Superior temporal gyrus (tissue), 1 donor: ENCODE measurements at regions not wholly inside any gene's neighbourhood (a gene's known extent, or its start where the extent isn't known, plus 50 kb on each side); places are given as distances from the start of the nearest gene placed in this dataset.
"Not testable (repeated sequence)": the region's sequence is repeated elsewhere in the genome, so short reads cannot be mapped to it uniquely, and the experiment has no call there.

Experiments
- DNase-seq: peaks from one replicate; pipeline ENCODE4 v3.0.0-alpha.2; 2016; ENCODE audit errors: extremely low spot score

GRCh38 chr3:150247441-150247840 lies 160.7 kb upstream of the TSC22D2 start:
- no peak for DNase-seq

GRCh38 chr3:150243466-150243865 lies 164.6 kb upstream of the TSC22D2 start:
- DNase-seq = no peak

GRCh38 chr3:150242220-150242936 lies 165.7 kb upstream of the TSC22D2 start:
- no peak for DNase-seq

GRCh38 chr3:150240891-150241290 lies 167.2 kb upstream of the TSC22D2 start:
- no peak for DNase-seq

- DNase-seq = no peak
Measured at GRCh38 chr3:150239766-150240165, 168.3 kb upstream of the TSC22D2 start.

DNA sequence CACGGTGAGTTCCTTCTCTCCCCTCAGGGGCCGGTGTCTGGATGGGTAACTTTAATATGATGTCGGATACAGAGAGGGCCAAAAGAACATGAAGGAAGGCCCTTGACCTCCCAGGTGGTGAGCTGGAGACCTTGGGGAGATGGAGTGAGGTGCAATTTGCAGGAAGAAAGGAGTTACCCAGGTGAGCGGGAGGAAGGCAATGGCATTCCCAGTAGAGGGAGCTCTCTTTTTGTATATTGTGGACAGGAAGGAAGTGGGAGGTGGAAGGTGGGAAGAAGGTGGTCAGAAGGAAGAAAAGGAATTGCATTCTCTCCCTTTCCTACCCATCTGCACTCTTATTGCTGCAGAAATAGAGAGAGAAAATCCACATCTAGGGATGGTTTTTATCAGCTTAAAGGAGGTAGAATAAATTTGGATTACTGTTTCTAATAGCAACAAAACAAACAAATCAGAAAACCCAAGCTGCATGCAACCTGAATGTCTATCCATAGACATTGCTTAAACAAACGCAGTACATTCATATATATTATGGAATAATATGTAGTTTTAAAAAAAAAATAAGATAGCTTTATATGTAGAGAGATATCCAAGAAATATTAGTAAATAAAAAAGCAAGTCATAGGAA lies 169.0 kb upstream of the TSC22D2 start:
- DNase-seq = no peak

GRCh38 chr3:150238048-150238802 lies 169.9 kb upstream of the TSC22D2 start:
- no peak for DNase-seq

GRCh38 chr3:150237490-150237889 lies 170.6 kb upstream of the TSC22D2 start:
- DNase-seq = no peak

- no peak for DNase-seq
Measured at GRCh38 chr3:150236316-150237082, 171.6 kb upstream of the TSC22D2 start.

- DNase-seq = no peak
Measured at GRCh38 chr3:150235799-150236198, 172.3 kb upstream of the TSC22D2 start.

GRCh38 chr3:150232992-150233451 lies 175.1 kb upstream of the TSC22D2 start:
- DNase-seq = no peak

GRCh38 chr3:150230037-150230436 lies 178.1 kb upstream of the TSC22D2 start:
- no peak for DNase-seq

DNA sequence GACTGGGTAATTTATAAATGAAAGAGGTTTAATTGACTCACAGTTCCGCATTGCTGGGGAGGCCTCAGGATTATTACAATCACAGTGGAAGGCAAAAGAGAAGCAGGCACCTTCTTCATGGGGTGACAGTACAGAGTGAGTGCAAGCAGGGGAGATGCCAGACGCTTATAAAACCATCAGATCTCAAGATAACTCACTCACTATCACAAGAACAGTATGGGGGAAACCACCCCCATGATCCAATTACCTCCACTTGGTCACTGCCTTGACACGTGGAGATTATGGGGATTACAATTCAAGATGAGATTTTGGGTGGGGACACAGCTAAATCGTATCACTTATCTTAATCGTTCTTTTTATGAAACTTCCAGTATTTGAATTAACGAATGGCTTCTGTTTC lies 179.5 kb upstream of the TSC22D2 start:
- not testable (repeated sequence) for DNase-seq

GRCh38 chr3:150227839-150228238 lies 180.3 kb upstream of the TSC22D2 start:
- peak; percentile 74 for DNase-seq

DNA sequence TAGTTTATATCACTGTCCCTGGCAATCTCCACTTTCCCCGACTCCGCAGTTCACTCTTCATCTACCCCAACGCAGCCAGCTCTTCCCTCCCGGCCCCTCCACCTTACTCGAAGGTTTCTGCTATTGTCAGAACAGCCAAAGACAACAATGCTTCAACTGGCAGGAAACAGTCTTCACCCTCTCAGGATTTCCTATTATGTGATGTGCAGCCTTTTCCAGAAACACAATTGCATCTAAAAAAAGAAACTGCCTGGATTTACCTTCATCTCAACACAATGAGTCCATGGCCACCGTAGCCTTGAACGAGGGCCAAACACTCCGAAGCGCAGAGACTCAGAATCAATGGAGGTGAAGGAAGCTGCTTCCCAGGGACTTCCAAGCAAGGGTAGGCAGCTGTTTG lies 182.1 kb upstream of the TSC22D2 start:
- DNase-seq = no peak

DNA sequence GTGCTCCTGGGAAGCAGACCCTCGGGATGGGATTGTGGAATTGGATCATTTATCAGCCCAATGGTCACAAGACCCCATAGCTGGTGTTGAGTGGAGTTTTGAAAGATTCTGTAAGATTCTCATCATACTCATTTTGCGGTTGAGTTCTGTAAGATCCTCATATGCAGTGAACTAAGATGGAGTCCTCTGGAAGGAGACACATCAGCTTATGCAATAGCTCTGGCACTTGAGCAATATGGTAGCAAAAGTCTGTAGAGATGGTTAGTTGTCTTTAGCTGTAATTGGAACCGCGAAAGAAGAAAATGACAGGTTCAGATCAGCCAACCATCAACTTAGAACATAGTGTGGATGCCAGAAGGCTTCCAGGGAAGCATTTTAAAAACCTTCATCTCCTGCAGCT lies 184.5 kb upstream of the TSC22D2 start:
- no peak for DNase-seq

- DNase-seq = no peak
Measured at GRCh38 chr3:150222691-150223489, 185.2 kb upstream of the TSC22D2 start.

- no peak for DNase-seq
Measured at GRCh38 chr3:150221904-150222523, 186.1 kb upstream of the TSC22D2 start.

GRCh38 chr3:150220799-150221198 lies 187.3 kb upstream of the TSC22D2 start:
- no peak for DNase-seq

DNA sequence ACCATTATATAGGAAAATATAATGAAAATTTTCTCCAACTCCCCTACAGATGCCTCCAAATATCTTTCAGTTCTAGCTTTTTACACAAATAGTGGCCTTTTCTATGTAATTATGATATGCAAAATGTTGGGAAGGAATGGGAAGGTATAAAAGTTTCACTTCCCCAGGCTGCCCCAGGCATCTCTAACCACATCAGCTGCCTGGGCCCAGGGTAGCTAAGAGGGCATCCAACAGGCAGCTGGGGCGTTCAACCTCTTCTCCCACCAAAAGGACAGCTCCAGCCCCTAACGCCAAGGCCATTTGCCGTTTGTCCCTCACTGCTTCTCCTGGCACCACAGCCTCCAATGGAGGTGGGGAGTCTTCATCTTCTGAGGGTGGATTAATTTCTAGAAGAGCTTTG lies 188.1 kb upstream of the TSC22D2 start:
- no peak for DNase-seq

GRCh38 chr3:150218841-150219240 lies 189.3 kb upstream of the TSC22D2 start:
- DNase-seq = no peak
